Activated CD8-positive, alpha-beta T cell treated with anti-CD3 and anti-CD28 coated beads, Interleukin-2, amount 10 ng/mL, durations not matched to agents 7 days and 5 days (primary cell): ENCODE measurements at regions not wholly inside any gene's neighbourhood (a gene's known extent, or its start where the extent isn't known, plus 50 kb on each side); places are given as distances from the start of the nearest gene placed in this dataset.

Experiments used
- ATAC-seq: fragments of 150-1000 bp; cut with Tn5 transposase; one replicate; pipeline ENCODE4 v1.10.0; 2021; ENCODE audit warnings: moderate library complexity
- CTCF ChIA-PET: fragments of 350-600 bp; sonication (Branson Sonifier 250); formaldehyde crosslinking; loops from one replicate; lab custom pipeline; 2021; ENCODE audit warnings: antibody characterized with exemption; lab: Charles Lee
- POLR2A ChIA-PET: fragments of 350-600 bp; sonication (Branson Sonifier 250); formaldehyde crosslinking; loops from one replicate; lab custom pipeline; 2021; ENCODE audit warnings: antibody characterized with exemption; lab: Charles Lee
- DNase-seq: peaks from one replicate; pipeline ENCODE4 v3.0.0-alpha.2; 2020
- H3K27ac Mint-ChIP-seq: one replicate; pipeline ENCODE4 v1.8.0; 2021; ENCODE audit warnings: mild to moderate bottlenecking, mixed read lengths
- H3K27me3 Mint-ChIP-seq: one replicate; pipeline ENCODE4 v1.8.0; 2021; ENCODE audit warnings: low read depth, mixed read lengths
- H3K36me3 Mint-ChIP-seq: one replicate; pipeline ENCODE4 v1.8.0; 2021; ENCODE audit warnings: low read depth, mixed read lengths
- H3K4me1 Mint-ChIP-seq: one replicate; pipeline ENCODE4 v1.8.0; 2021; ENCODE audit warnings: low read depth, mixed read lengths
- H3K4me3 Mint-ChIP-seq: one replicate; pipeline ENCODE4 v1.8.0; 2021; ENCODE audit warnings: mild to moderate bottlenecking, mixed read lengths
- H3K9me3 Mint-ChIP-seq: one replicate; pipeline ENCODE4 v1.8.0; 2022; ENCODE audit warnings: mixed read lengths; ENCODE audit not compliant: insufficient read depth

GRCh38 chrX:117053260-117053659 lies 590.5 kb upstream of the CT83 start:
- H3K4me3 Mint-ChIP-seq: no peak overlapping the region
- ChIA-PET POLR2A (no interaction called here), CTCF (no interaction called here)
- H3K4me1 Mint-ChIP-seq: no peaks in the 10 kb centered on the region
- ATAC-seq: no peak
- DNase-seq: no peak
- H3K27me3 Mint-ChIP-seq: no peaks in the 10 kb centered on the region
- H3K27ac Mint-ChIP-seq: no peak overlapping the region
- no peaks in the 10 kb centered on the region for H3K9me3 Mint-ChIP-seq
- H3K36me3 Mint-ChIP-seq: no peaks in the 10 kb centered on the region

- POLR2A ChIA-PET: no interaction called here
- DNase-seq: no peak
- Mint-ChIP-seq H3K36me3 (no peaks in the 10 kb centered on the region), H3K27me3 (no peaks in the 10 kb centered on the region), H3K9me3 (no peaks in the 10 kb centered on the region), H3K4me3 (no peak overlapping the region), H3K4me1 (no peaks in the 10 kb centered on the region), H3K27ac (no peak overlapping the region)
- no peak for ATAC-seq
- CTCF ChIA-PET: no interaction called here
These were observed 576.2 kb upstream of the CT83 start for GRCh38 chrX:117038918-117039440.

GRCh38 chrX:117010243-117010642 lies 547.5 kb upstream of the CT83 start:
- H3K9me3 Mint-ChIP-seq: no peaks in the 10 kb centered on the region
- ChIA-PET POLR2A (no interaction called here), CTCF (no interaction called here)
- DNase-seq (no peak), ATAC-seq (no peak)
- H3K4me1 Mint-ChIP-seq: no peaks in the 10 kb centered on the region
- H3K36me3 Mint-ChIP-seq: no peaks in the 10 kb centered on the region
- no peak overlapping the region for H3K27ac Mint-ChIP-seq
- H3K27me3 Mint-ChIP-seq: no peaks in the 10 kb centered on the region
- no peak overlapping the region for H3K4me3 Mint-ChIP-seq

GRCh38 chrX:117002981-117003380 lies 540.2 kb upstream of the CT83 start:
- DNase-seq: no peak
- Mint-ChIP-seq H3K27me3 (no peaks in the 10 kb centered on the region), H3K4me3 (no peak overlapping the region), H3K9me3 (no peaks in the 10 kb centered on the region), H3K4me1 (no peaks in the 10 kb centered on the region), H3K36me3 (no peaks in the 10 kb centered on the region), H3K27ac (no peak overlapping the region)
- ChIA-PET CTCF (no interaction called here), POLR2A (no interaction called here)
- ATAC-seq: no peak

GRCh38 chrX:116975517-116975916 lies 512.7 kb upstream of the CT83 start:
- ChIA-PET CTCF (no interaction called here), POLR2A (no interaction called here)
- ATAC-seq: no peak

GRCh38 chrX:116972362-116972761 lies 509.6 kb upstream of the CT83 start:
- no peaks in the 10 kb centered on the region for H3K4me1 Mint-ChIP-seq
- H3K27ac Mint-ChIP-seq: no peak overlapping the region
- no peak overlapping the region for H3K4me3 Mint-ChIP-seq
- H3K36me3 Mint-ChIP-seq: no peaks in the 10 kb centered on the region
- CTCF ChIA-PET: no interaction called here
- H3K9me3 Mint-ChIP-seq: no peaks in the 10 kb centered on the region
- no peak for ATAC-seq
- DNase-seq: no peak
- POLR2A ChIA-PET: no interaction called here
- no peaks in the 10 kb centered on the region for H3K27me3 Mint-ChIP-seq

More at GRCh38 chrX:116975517-116975916, 512.7 kb upstream of the CT83 start:
- H3K4me3 Mint-ChIP-seq: no peak overlapping the region
- no peaks in the 10 kb centered on the region for H3K9me3 Mint-ChIP-seq
- no peaks in the 10 kb centered on the region for H3K36me3 Mint-ChIP-seq
- DNase-seq: no peak
- H3K27ac Mint-ChIP-seq: no peak overlapping the region
- H3K4me1 Mint-ChIP-seq: no peaks in the 10 kb centered on the region
- H3K27me3 Mint-ChIP-seq: no peaks in the 10 kb centered on the region

- H3K27ac Mint-ChIP-seq: no peak overlapping the region
- ATAC-seq (no peak), DNase-seq (no peak)
- ChIA-PET CTCF (no interaction called here), POLR2A (no interaction called here)
- no peak overlapping the region for H3K4me3 Mint-ChIP-seq
- no peaks in the 10 kb centered on the region for H3K9me3 Mint-ChIP-seq
- no peaks in the 10 kb centered on the region for H3K4me1 Mint-ChIP-seq
- H3K27me3 Mint-ChIP-seq: no peaks in the 10 kb centered on the region
- H3K36me3 Mint-ChIP-seq: no peaks in the 10 kb centered on the region
These were observed 499.3 kb upstream of the CT83 start for GRCh38 chrX:116961872-116962582.

GRCh38 chrX:116930311-116930710 lies 467.5 kb upstream of the CT83 start:
- no peak overlapping the region for H3K4me3 Mint-ChIP-seq
- H3K9me3 Mint-ChIP-seq: no peaks in the 10 kb centered on the region
- ChIA-PET CTCF (no interaction called here), POLR2A (no interaction called here)
- H3K4me1 Mint-ChIP-seq: no peaks in the 10 kb centered on the region
- H3K36me3 Mint-ChIP-seq: no peaks in the 10 kb centered on the region
- H3K27ac Mint-ChIP-seq: no peak overlapping the region
- DNase-seq (no peak), ATAC-seq (no peak)
- H3K27me3 Mint-ChIP-seq: no peaks in the 10 kb centered on the region

- H3K27me3 Mint-ChIP-seq: no peaks in the 10 kb centered on the region
- no peaks in the 10 kb centered on the region for H3K36me3 Mint-ChIP-seq
- no peaks in the 10 kb centered on the region for H3K9me3 Mint-ChIP-seq
- ATAC-seq (no peak), DNase-seq (no peak)
- ChIA-PET POLR2A (no interaction called here), CTCF (no interaction called here)
- no peaks in the 10 kb centered on the region for H3K4me1 Mint-ChIP-seq
- no peak overlapping the region for H3K27ac Mint-ChIP-seq
- no peak overlapping the region for H3K4me3 Mint-ChIP-seq
These were observed 434.8 kb upstream of the CT83 start for GRCh38 chrX:116897526-116897925.

- Mint-ChIP-seq H3K9me3 (no peaks in the 10 kb centered on the region), H3K27ac (no peak overlapping the region), H3K4me3 (no peak overlapping the region), H3K36me3 (no peaks in the 10 kb centered on the region), H3K27me3 (no peaks in the 10 kb centered on the region), H3K4me1 (no peaks in the 10 kb centered on the region)
- POLR2A ChIA-PET: no interaction called here
- CTCF ChIA-PET: no interaction called here
- no peak for ATAC-seq
- DNase-seq: no peak
These were observed 419.2 kb upstream of the CT83 start for GRCh38 chrX:116881961-116882360.

- DNase-seq (no peak), ATAC-seq (no peak)
- no peaks in the 10 kb centered on the region for H3K36me3 Mint-ChIP-seq
- POLR2A ChIA-PET: no interaction called here
- H3K4me3 Mint-ChIP-seq: no peak overlapping the region
- no peak overlapping the region for H3K27ac Mint-ChIP-seq
- no peaks in the 10 kb centered on the region for H3K4me1 Mint-ChIP-seq
- no peaks in the 10 kb centered on the region for H3K27me3 Mint-ChIP-seq
- H3K9me3 Mint-ChIP-seq: peaks cover 1% of the 10 kb centered on the region
- CTCF ChIA-PET: no interaction called here
These were observed 410.9 kb upstream of the CT83 start for GRCh38 chrX:116873671-116874070.

GRCh38 chrX:116872931-116873330 lies 410.2 kb upstream of the CT83 start:
- no peak for DNase-seq
- Mint-ChIP-seq H3K36me3 (no peaks in the 10 kb centered on the region), H3K27me3 (no peaks in the 10 kb centered on the region), H3K9me3 (peaks cover 3% of the 10 kb centered on the region), H3K27ac (no peak overlapping the region), H3K4me1 (no peaks in the 10 kb centered on the region), H3K4me3 (no peak overlapping the region)
- ATAC-seq: no peak
- ChIA-PET POLR2A (no interaction called here), CTCF (no interaction called here)

GRCh38 chrX:116863029-116863428 lies 400.3 kb upstream of the CT83 start:
- Mint-ChIP-seq H3K4me3 (no peak overlapping the region), H3K9me3 (no peaks in the 10 kb centered on the region), H3K4me1 (no peaks in the 10 kb centered on the region), H3K27me3 (no peaks in the 10 kb centered on the region), H3K27ac (no peak overlapping the region), H3K36me3 (no peaks in the 10 kb centered on the region)
- ChIA-PET POLR2A (no interaction called here), CTCF (no interaction called here)
- no peak for DNase-seq
- ATAC-seq: no peak
